ENCODE measurements at regions not wholly inside any gene's neighbourhood (a gene's known extent, or its start where the extent isn't known, plus 50 kb on each side); places are given as distances from the start of the nearest gene placed in this dataset.

GRCh38 chr9:31393240-31393639 lies 991.2 kb upstream of the ACO1 start:
- Histone ChIP-seq H2BK15ac (ENCODE audit: low read depth, low read length) (no peak overlapping the region), H3K79me2 (ENCODE audit: insufficient read depth, low read length) (no peaks in the 10 kb centered on the region), H2BK12ac (ENCODE audit: insufficient read length, low read depth, low read length) (no peak overlapping the region), H3T11ph (ENCODE audit: low read length) (no peak overlapping the region), H3K9me3 (ENCODE audit: control insufficient read depth, low read depth, low read length) (no peaks in the 10 kb centered on the region), H2AK5ac (ENCODE audit: insufficient read length, low read length) (no peak overlapping the region), H2BK5ac (ENCODE audit: insufficient read length, low read length) (no peak overlapping the region), H2BK120ac (ENCODE audit: low read depth, low read length, poor library complexity, severe bottlenecking) (no peak overlapping the region), H4K5ac (ENCODE audit: insufficient read length, low read depth, low read length) (no peak overlapping the region), H4K20me1 (ENCODE audit: control insufficient read depth, insufficient read depth, insufficient read length) (no peaks in the 10 kb centered on the region), H2AFZ (ENCODE audit: low read length) (no peak overlapping the region), H3K23ac (ENCODE audit: insufficient read length, low read depth, low read length) (no peak overlapping the region), H3K27me3 (ENCODE audit: insufficient read depth, low read length) (no peaks in the 10 kb centered on the region), H3K18ac (ENCODE audit: insufficient read length, low read depth, low read length) (no peak overlapping the region), H3K4me1 (ENCODE audit: insufficient read depth, low read length) (no peaks in the 10 kb centered on the region), H4K8ac (replicated peaks; ENCODE audit: insufficient read length, low read depth, low read length) (no peak overlapping the region), H2BK20ac (ENCODE audit: low read depth, low read length, poor library complexity, severe bottlenecking) (no peak overlapping the region), H3K27ac (ENCODE audit: insufficient read length, low read depth, low read length) (no peak overlapping the region), H3K79me1 (ENCODE audit: insufficient read depth, low read depth, low read length, poor library complexity, severe bottlenecking) (no peaks in the 10 kb centered on the region), H3K14ac (ENCODE audit: insufficient read depth, low read length) (no peak overlapping the region), H3K9ac (ENCODE audit: extremely low read depth, insufficient read length, low read length) (no peak overlapping the region), H3K4me2 (ENCODE audit: insufficient read depth, insufficient read length, low read length) (no peak overlapping the region), H3K4ac (ENCODE audit: low read depth, low read length) (no peak overlapping the region), H3K56ac (ENCODE audit: insufficient read length, low read depth, low read length) (no peak overlapping the region), H4K91ac (ENCODE audit: insufficient read length, low read depth, low read length) (no peak overlapping the region), H3K23me2 (ENCODE audit: insufficient read length, low read depth, low read length, poor library complexity, severe bottlenecking) (no peaks in the 10 kb centered on the region)
- DNase-seq = no peak
- H3K36me3 Mint-ChIP-seq (ENCODE audit: insufficient read depth in 1 of 3, low read depth in 3 of 3) = no peaks in the 10 kb centered on the region
- no peaks in the 10 kb centered on the region for H3K9me3 Mint-ChIP-seq
- no peaks in the 10 kb centered on the region for H3K27me3 Mint-ChIP-seq (ENCODE audit: low read depth)
- no peaks in the 10 kb centered on the region for H3K4me1 Mint-ChIP-seq
- no peak for TF ChIP-seq CTCF (conservative IDR thresholded peaks at IDR 0.05)
- H3K27ac Mint-ChIP-seq = no peak overlapping the region
- H3K4me3 Mint-ChIP-seq = no peak overlapping the region

All from H9 (cell line).